Testis (tissue), 2 donors: ENCODE measurements at regions not wholly inside any gene's neighbourhood (a gene's known extent, or its start where the extent isn't known, plus 50 kb on each side); places are given as distances from the start of the nearest gene placed in this dataset.
"Not testable (repeated sequence)": the region's sequence is repeated elsewhere in the genome, so short reads cannot be mapped to it uniquely, and the experiment has no call there.

Experiments used
- DNase-seq: peaks from one replicate; pipeline ENCODE4 v3.0.0-alpha.2; 2019
- H3K27ac ChIP-seq, 2 donors: fragments of 200-600 bp; sonication (generic); one replicate each; pipeline ENCODE4 v1.5.1; 2019
- H3K27me3 ChIP-seq: fragments of 200-600 bp; sonication (generic); one replicate; pipeline ENCODE4 v1.5.1; 2019
- H3K36me3 ChIP-seq: fragments of 200-600 bp; sonication (generic); one replicate; pipeline ENCODE4 v1.5.1; 2017; ENCODE audit warnings: low read depth; ENCODE audit errors: missing control alignments
- H3K4me1 ChIP-seq: fragments of 200-600 bp; sonication (generic); one replicate; pipeline ENCODE4 v1.5.1; 2019
- H3K4me3 ChIP-seq, 2 donors: fragments of 200-600 bp; sonication (generic); one replicate each; pipeline ENCODE4 v1.5.1; 2017 to 2019
- H3K9me3 ChIP-seq: fragments of 200-600 bp; sonication (generic); one replicate; pipeline ENCODE4 v1.5.1; 2017
- POLR2A ChIP-seq: fragments of 450-650 bp; IDR thresholded peaks from one replicate; pipeline ENCODE4 v1.6.1; 2017; ENCODE audit warnings: antibody characterized with exemption, mild to moderate bottlenecking, moderate library complexity
- WGBS, 2 donors: methylation state at CpG; one replicate each; pipeline ENCODE4 v1.1.5; 2018; 5-methylcytosine and 5-hydroxymethylcytosine counted together
- intact Hi-C: fragments of 100-400 bp; cut with DNase I; formaldehyde crosslinking; loops from one replicate; pipeline ENCODE4 v1.15.1; 2023; ENCODE audit warnings: low total_unique reads
- TF ChIP-seq, protein P1 (sequence below), 3 experiments: fragments of 450-650 bp in 2 of 3; fragments of 200-600 bp in 1 of 3; sonication (generic) in 1 of 3; IDR thresholded peaks; one replicate each; pipeline ENCODE4 v1.5.1; 2016 to 2019; ENCODE audit warnings: antibody characterized with exemption in 3 of 3, mild to moderate bottlenecking in 2 of 3, moderate library complexity in 1 of 3

DNA sequence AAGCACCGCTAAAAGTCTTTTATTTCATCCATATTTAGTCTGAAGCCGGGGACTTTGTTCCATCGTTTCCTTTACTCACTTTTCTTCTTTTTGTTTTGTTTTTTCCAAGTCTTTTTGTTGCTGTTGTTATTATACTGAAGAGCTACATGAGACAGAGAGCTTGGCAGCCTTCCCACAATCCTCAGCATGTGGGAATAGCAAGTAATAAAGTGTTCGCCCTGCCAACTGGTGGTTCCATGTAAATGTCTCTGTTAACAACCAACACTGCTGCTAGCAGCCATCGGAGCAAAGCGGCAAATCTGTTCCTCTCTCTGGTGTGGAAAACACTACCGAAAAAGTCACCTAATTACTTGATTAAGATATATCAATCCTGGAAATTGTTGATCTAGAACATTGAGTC lies 437.8 kb upstream of the ID4 start:
- TF ChIP-seq POLR2A: no peak
- TF ChIP-seq, protein P1, sequence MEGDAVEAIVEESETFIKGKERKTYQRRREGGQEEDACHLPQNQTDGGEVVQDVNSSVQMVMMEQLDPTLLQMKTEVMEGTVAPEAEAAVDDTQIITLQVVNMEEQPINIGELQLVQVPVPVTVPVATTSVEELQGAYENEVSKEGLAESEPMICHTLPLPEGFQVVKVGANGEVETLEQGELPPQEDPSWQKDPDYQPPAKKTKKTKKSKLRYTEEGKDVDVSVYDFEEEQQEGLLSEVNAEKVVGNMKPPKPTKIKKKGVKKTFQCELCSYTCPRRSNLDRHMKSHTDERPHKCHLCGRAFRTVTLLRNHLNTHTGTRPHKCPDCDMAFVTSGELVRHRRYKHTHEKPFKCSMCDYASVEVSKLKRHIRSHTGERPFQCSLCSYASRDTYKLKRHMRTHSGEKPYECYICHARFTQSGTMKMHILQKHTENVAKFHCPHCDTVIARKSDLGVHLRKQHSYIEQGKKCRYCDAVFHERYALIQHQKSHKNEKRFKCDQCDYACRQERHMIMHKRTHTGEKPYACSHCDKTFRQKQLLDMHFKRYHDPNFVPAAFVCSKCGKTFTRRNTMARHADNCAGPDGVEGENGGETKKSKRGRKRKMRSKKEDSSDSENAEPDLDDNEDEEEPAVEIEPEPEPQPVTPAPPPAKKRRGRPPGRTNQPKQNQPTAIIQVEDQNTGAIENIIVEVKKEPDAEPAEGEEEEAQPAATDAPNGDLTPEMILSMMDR (IDR thresholded peaks at IDR 0.05): no peak
- peak; percentile 64 for DNase-seq
- Histone ChIP-seq H3K4me3 (no peak overlapping the region), H3K27ac (peak overlapping the region in 1 of 2 donors; percentile 36), H3K36me3 (no peaks in the 10 kb centered on the region), H3K27me3 (no peaks in the 10 kb centered on the region), H3K4me1 (no peaks in the 10 kb centered on the region), H3K9me3 (no peaks in the 10 kb centered on the region)
- intact Hi-C loops: no loop called here
- WGBS, 2 donors: 62 to 72% methylated on average over 7 of the region's 7 CpGs

GRCh38 chr6:19404884-19405283 lies 432.3 kb upstream of the ID4 start:
- H3K27me3 ChIP-seq, H3K36me3 ChIP-seq, H3K9me3 ChIP-seq, H3K4me3 ChIP-seq, intact Hi-C loops, H3K27ac ChIP-seq, H3K4me1 ChIP-seq, DNase-seq: not testable (repeated sequence)
- WGBS, 2 donors: 75 to 87% methylated on average over 3 of the region's 3 CpGs

GRCh38 chr6:19408331-19408730 lies 428.8 kb upstream of the ID4 start:
- Histone ChIP-seq H3K4me3 (no peak overlapping the region), H3K36me3 (no peaks in the 10 kb centered on the region), H3K27me3 (no peaks in the 10 kb centered on the region), H3K27ac (no peak overlapping the region), H3K4me1 (no peaks in the 10 kb centered on the region), H3K9me3 (no peaks in the 10 kb centered on the region)
- DNase-seq: no peak
- no peak for TF ChIP-seq POLR2A
- TF ChIP-seq, protein P1 (IDR thresholded peaks at IDR 0.05): no peak
- intact Hi-C loops: no loop called here
- 57% methylated on average over 3 of the region's 3 CpGs for WGBS, 2 donors

GRCh38 chr6:19410481-19410880 lies 426.7 kb upstream of the ID4 start:
- Histone ChIP-seq H3K4me1 (no peaks in the 10 kb centered on the region), H3K9me3 (no peaks in the 10 kb centered on the region), H3K27ac (no peak overlapping the region), H3K4me3 (no peak overlapping the region), H3K36me3 (no peaks in the 10 kb centered on the region), H3K27me3 (no peaks in the 10 kb centered on the region)
- TF ChIP-seq POLR2A: no peak
- TF ChIP-seq, protein P1 (IDR thresholded peaks at IDR 0.05): no peak
- intact Hi-C loops: no loop called here
- peak; percentile 36 for DNase-seq

GRCh38 chr6:19413323-19413722 lies 423.8 kb upstream of the ID4 start:
- 79 to 88% methylated on average over 3 of the region's 3 CpGs for WGBS, 2 donors

More at GRCh38 chr6:19413323-19413722, 423.8 kb upstream of the ID4 start:
- intact Hi-C loops: no loop called here
- no peak for DNase-seq
- no peaks in the 10 kb centered on the region for H3K4me1 ChIP-seq
- no peaks in the 10 kb centered on the region for H3K36me3 ChIP-seq
- H3K27me3 ChIP-seq: no peaks in the 10 kb centered on the region
- no peaks in the 10 kb centered on the region for H3K9me3 ChIP-seq
- H3K27ac ChIP-seq: no peak overlapping the region
- TF ChIP-seq, protein P1 (IDR thresholded peaks at IDR 0.05): no peak
- TF ChIP-seq POLR2A: no peak
- H3K4me3 ChIP-seq: no peak overlapping the region
